Spleen (tissue), 7 donors: ENCODE measurements at regions not wholly inside any gene's neighbourhood (a gene's known extent, or its start where the extent isn't known, plus 50 kb on each side); places are given as distances from the start of the nearest gene placed in this dataset.

ENCODE experiments used
- POLR2A ChIP-seq, 3 donors: fragments of 450-650 bp; IDR thresholded peaks; one replicate each; pipeline ENCODE4 v1.5.1; 2017; ENCODE audit warnings: antibody characterized with exemption in 3 of 3, mild to moderate bottlenecking in 1 of 3
- POLR2AphosphoS5 ChIP-seq, 3 donors: sonication (generic); formaldehyde crosslinking; IDR thresholded peaks; one replicate each; pipeline ENCODE4 v1.5.1; 2017; ENCODE audit warnings: antibody characterized with exemption in 3 of 3
- TF ChIP-seq, protein P1 (sequence below), 11 experiments: fragments of 200-600 bp in 7 of 11; fragments of 450-650 bp in 4 of 11; sonication (generic) in 4 of 11; IDR thresholded peaks in 8 of 11; conservative IDR thresholded peaks in 3 of 11; 1 replicate in 7 of 11; 2 replicates in 4 of 11; pipeline versions ENCODE4 v1.4.0 to v1.8.0; 2016 to 2021; ENCODE audit warnings: antibody characterized with exemption in 11 of 11, inconsistent platforms in 4 of 11, mild to moderate bottlenecking in 1 of 11
- donor health status: DM: no; HTN: no; CAD: no; lungs with moderate emphysema.
- donor health status: DM: no; HTN: no; CAD: no.
- donor health status: DM: no; HTN: no; CAD: no.

DNA sequence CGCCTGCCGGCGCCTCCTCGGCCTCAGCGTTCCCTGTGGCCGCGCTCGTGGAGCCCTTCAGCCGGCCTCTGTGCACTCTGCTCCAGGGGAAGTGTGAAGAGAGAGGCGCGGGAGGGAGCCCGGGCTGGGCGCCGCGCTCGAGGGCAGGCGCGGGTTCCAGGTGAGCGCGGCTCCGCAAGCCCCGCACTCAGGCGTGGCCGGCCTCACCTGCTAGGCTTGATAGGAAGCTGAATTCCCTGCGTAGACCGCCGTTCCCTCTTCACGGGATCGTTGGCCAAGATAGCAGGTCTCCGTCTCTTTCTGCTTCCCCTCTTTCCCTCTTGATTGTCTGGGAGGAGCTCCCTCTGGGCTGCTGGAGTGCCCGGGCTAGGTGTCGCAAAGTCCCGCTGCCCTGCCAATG is 89.7 kb downstream of the ASCL4 start:
- TF ChIP-seq, protein P1, sequence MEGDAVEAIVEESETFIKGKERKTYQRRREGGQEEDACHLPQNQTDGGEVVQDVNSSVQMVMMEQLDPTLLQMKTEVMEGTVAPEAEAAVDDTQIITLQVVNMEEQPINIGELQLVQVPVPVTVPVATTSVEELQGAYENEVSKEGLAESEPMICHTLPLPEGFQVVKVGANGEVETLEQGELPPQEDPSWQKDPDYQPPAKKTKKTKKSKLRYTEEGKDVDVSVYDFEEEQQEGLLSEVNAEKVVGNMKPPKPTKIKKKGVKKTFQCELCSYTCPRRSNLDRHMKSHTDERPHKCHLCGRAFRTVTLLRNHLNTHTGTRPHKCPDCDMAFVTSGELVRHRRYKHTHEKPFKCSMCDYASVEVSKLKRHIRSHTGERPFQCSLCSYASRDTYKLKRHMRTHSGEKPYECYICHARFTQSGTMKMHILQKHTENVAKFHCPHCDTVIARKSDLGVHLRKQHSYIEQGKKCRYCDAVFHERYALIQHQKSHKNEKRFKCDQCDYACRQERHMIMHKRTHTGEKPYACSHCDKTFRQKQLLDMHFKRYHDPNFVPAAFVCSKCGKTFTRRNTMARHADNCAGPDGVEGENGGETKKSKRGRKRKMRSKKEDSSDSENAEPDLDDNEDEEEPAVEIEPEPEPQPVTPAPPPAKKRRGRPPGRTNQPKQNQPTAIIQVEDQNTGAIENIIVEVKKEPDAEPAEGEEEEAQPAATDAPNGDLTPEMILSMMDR (IDR thresholded peaks at IDR 0.05 in 8 of 11, conservative IDR thresholded peaks at IDR 0.05 in 3 of 11): no peak
- TF ChIP-seq POLR2AphosphoS5 (IDR thresholded peaks at IDR 0.05): no peak
- no peak for TF ChIP-seq POLR2A (IDR thresholded peaks at IDR 0.05)
